Mucosa of descending colon (tissue), 3 donors: ENCODE measurements at regions not wholly inside any gene's neighbourhood (a gene's known extent, or its start where the extent isn't known, plus 50 kb on each side); places are given as distances from the start of the nearest gene placed in this dataset.

Source experiments
- ATAC-seq: fragments of 200-7000 bp; cut with Tn5 transposase; one replicate; pipeline ENCODE4 v1.9.1; 2020; ENCODE audit warnings: mild to moderate bottlenecking, moderate library complexity
- DNase-seq, 3 donors: peaks; one replicate each; pipeline ENCODE4 v3.0.0-alpha.2; 2020
- H3K36me3 ChIP-seq: fragments of 200-600 bp; one replicate; pipeline ENCODE4 v1.8.0; 2021; ENCODE audit warnings: low read depth, mild to moderate bottlenecking
- H3K4me1 ChIP-seq: fragments of 200-600 bp; one replicate; pipeline ENCODE4 v1.8.0; 2021; ENCODE audit warnings: low read depth, mild to moderate bottlenecking
- H3K4me3 ChIP-seq: fragments of 200-600 bp; one replicate; pipeline ENCODE4 v1.8.0; 2021; ENCODE audit warnings: mild to moderate bottlenecking
- H3K9me3 ChIP-seq: fragments of 200-600 bp; one replicate; pipeline ENCODE4 v1.8.0; 2021; ENCODE audit warnings: mild to moderate bottlenecking
- intact Hi-C, 2 donors: fragments of 100-400 bp; cut with DNase I in 1 of 2; cut with micrococcal nuclease in 1 of 2; formaldehyde crosslinking; loops; one replicate each; pipeline versions ENCODE4 v1.11.0 to v1.11.1; 2022; cut with DNase I, micrococcal nuclease
- TF ChIP-seq, protein P1 (sequence below): fragments of 200-600 bp; IDR thresholded peaks from one replicate; pipeline ENCODE4 v1.8.0; 2022; ENCODE audit warnings: antibody characterized with exemption, mild to moderate bottlenecking
- donor health status: DM: no; HTN: no; CAD: no; lungs with moderate emphysema.
- donor health status: DM: no; HTN: no; CAD: no.
- donor health status: DM: no; HTN: yes; CAD: no.

DNA sequence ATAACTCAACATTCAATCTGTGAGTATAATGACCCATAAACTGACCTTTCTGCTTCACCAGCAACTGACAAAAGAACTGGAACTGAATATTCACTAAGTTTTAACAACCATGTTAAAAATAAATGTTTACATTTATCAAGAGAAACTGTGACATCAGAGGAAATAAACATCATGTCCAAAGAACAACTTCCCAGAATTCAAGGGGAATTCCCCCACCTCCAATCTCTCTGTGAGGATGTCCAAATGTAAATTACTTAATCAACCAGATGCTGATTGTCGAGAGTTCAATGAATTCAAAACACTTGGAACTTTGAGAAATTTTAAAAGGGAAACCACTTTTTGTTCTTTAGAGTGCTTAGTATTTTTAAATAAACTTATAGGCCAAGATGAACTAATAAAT is 365.6 kb upstream of the ADGRL2 start:
- H3K4me3 ChIP-seq: no peak overlapping the region
- no peaks in the 10 kb centered on the region for H3K36me3 ChIP-seq
- H3K4me1 ChIP-seq: peaks cover 4% of the 10 kb centered on the region
- TF ChIP-seq, protein P1, sequence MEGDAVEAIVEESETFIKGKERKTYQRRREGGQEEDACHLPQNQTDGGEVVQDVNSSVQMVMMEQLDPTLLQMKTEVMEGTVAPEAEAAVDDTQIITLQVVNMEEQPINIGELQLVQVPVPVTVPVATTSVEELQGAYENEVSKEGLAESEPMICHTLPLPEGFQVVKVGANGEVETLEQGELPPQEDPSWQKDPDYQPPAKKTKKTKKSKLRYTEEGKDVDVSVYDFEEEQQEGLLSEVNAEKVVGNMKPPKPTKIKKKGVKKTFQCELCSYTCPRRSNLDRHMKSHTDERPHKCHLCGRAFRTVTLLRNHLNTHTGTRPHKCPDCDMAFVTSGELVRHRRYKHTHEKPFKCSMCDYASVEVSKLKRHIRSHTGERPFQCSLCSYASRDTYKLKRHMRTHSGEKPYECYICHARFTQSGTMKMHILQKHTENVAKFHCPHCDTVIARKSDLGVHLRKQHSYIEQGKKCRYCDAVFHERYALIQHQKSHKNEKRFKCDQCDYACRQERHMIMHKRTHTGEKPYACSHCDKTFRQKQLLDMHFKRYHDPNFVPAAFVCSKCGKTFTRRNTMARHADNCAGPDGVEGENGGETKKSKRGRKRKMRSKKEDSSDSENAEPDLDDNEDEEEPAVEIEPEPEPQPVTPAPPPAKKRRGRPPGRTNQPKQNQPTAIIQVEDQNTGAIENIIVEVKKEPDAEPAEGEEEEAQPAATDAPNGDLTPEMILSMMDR: no peak
- no peak for ATAC-seq
- intact Hi-C loops: no loop called here
- H3K9me3 ChIP-seq: no peaks in the 10 kb centered on the region
- no peak for DNase-seq

DNA sequence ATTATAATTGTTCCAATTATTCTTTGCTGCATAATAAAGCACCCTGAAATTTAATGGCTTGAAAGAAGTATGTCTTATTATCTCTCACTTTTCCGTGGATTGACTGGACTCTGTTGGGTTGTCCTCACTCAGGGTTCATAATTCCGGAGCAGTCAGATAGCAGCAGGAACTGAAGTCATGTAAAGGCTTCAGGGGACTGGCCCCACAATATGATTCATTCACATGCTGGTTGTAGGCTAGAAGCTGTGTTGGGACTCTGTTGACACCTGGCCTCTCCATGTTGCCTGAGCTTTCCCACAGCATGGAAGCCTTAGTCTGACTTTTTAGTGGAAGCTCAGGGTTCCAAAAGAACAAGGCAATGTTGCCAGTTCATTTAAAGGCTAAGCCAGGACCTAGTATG is 367.1 kb upstream of the ADGRL2 start:
- no peaks in the 10 kb centered on the region for H3K9me3 ChIP-seq

DNA sequence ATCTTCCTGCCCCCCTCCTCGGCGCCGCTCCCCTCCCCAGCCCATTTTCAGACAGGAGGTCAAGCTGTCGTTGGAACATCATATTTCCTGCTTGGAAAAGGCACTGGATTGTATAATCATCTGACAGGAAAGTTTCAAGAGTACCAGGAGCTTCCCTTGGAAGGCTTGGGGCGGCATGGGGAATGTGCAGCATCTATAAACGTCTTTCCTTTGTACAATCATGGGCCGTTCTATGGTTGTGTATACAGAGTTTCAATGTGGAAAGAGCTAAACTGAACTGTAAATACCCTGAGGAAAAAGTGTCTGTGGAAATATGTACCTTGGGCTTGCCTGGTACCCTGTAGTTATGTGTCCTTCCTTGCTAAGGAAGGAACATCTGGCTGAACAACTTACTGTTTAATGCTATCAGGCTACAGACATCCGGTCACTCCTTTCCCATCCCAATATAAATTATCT is 368.1 kb upstream of the ADGRL2 start:
- H3K4me3 ChIP-seq: no peak overlapping the region
- DNase-seq (no peak), ATAC-seq (no peak)
- no peaks in the 10 kb centered on the region for H3K9me3 ChIP-seq
- intact Hi-C loops: loop anchor here in 1 of 2 donors (2.0 kb wide), 1 partner anchor 78 kb away; no protein-coding TSS in a partner anchor
- H3K4me1 ChIP-seq: peaks cover 14% of the 10 kb centered on the region
- no peaks in the 10 kb centered on the region for H3K36me3 ChIP-seq
- TF ChIP-seq, protein P1: no peak

More for the DNA sequence above, 367.1 kb upstream of the ADGRL2 start:
- intact Hi-C loops: loop anchor here in 1 of 2 donors (2.0 kb wide), 1 partner anchor 77 kb away; no protein-coding TSS in a partner anchor
- TF ChIP-seq, protein P1: no peak
- DNase-seq (no peak), ATAC-seq (no peak)
- Histone ChIP-seq H3K4me3 (no peak overlapping the region), H3K4me1 (peaks cover 14% of the 10 kb centered on the region), H3K36me3 (no peaks in the 10 kb centered on the region)

DNA sequence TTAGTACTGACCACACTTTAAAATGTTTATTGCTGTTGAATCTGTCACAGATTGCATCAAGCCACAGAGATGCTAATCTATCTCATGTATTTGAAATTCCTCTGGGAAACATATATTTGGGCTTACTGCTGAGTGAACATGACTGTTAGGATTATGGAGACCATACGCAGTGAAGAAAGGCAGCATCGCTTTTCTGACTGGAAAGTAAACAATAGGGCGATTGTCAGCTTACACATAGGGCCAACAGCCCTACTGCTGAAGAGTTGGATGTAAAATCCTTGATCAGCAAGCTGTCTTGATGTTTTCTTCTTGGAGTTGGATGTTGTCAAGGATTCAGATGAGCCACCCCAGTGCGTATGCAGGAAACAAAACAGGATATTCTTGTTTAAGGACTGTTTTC is 368.7 kb upstream of the ADGRL2 start:
- DNase-seq (no peak), ATAC-seq (no peak)
- Histone ChIP-seq H3K4me1 (peaks cover 14% of the 10 kb centered on the region), H3K4me3 (no peak overlapping the region), H3K9me3 (no peaks in the 10 kb centered on the region), H3K36me3 (no peaks in the 10 kb centered on the region)
- TF ChIP-seq, protein P1: no peak
- intact Hi-C loops: loop anchor here in 1 of 2 donors (2.0 kb wide), 1 partner anchor 79 kb away; no protein-coding TSS in a partner anchor

DNA sequence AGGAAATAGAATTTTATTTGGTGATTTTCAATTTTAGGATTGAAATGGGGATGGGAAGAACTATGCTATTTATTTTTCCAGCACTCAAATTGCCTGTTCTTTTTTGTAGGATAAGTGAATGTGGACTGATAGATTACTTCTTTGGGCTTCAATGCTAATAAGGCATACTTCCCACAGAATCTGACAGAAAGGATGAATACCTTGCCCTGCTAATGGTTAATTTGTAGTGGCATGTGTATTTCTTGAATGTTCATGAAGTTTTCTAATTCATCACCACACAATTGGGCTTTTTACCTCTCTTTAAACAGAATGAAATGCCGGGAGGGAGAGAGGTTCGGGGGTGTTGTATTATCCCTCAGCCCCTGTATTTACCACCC is 369.1 kb upstream of the ADGRL2 start:
- intact Hi-C loops: no loop called here
- Histone ChIP-seq H3K36me3 (no peaks in the 10 kb centered on the region), H3K9me3 (no peaks in the 10 kb centered on the region), H3K4me3 (no peak overlapping the region), H3K4me1 (peaks cover 14% of the 10 kb centered on the region)
- TF ChIP-seq, protein P1: no peak
- DNase-seq (no peak), ATAC-seq (no peak)
